ENCODE measurements at regions not wholly inside any gene's neighbourhood (a gene's known extent, or its start where the extent isn't known, plus 50 kb on each side); places are given as distances from the start of the nearest gene placed in this dataset.

- H3K27ac ChIP-seq (ENCODE audit: extremely low read depth, low read depth, low read length), result no peak overlapping the region
- ChIA-PET CTCF (no interaction called here), POLR2A (no interaction called here)
- H3K4me1 ChIP-seq (ENCODE audit: control insufficient read depth, insufficient read depth, low read length), result no peaks in the 10 kb centered on the region
- no peaks in the 10 kb centered on the region for H3K9me3 ChIP-seq (ENCODE audit: control insufficient read depth, insufficient read depth, low read depth, low read length)
- no peak for TF ChIP-seq ZNF133 (tag by site-specific recombination; IDR thresholded peaks at IDR 0.05)
- TF ChIP-seq ZNF610 (tag by site-specific recombination; IDR thresholded peaks at IDR 0.05; ENCODE audit: borderline replicate concordance), result no peak
- TF ChIP-seq ZNF394 (tag by site-specific recombination; IDR thresholded peaks at IDR 0.05; ENCODE audit: borderline replicate concordance), result no peak
- no peak for TF ChIP-seq ZNF580 (tag by site-specific recombination; IDR thresholded peaks at IDR 0.05)
- no peak for TF ChIP-seq HOXD13 (CRISPR knock-in tag; IDR thresholded peaks at IDR 0.05; ENCODE audit: borderline replicate concordance)
- no peak for TF ChIP-seq ZNF112 (tag by site-specific recombination; IDR thresholded peaks at IDR 0.05)
- no peaks in the 10 kb centered on the region for H3K36me3 ChIP-seq (ENCODE audit: control insufficient read depth in 2 of 2, insufficient read depth in 1 of 2, low read length in 2 of 2)
- H3K4me3 ChIP-seq (ENCODE audit: low read depth, low read length), result no peak overlapping the region
These were observed 586.9 kb downstream of the TMA16 start for GRCh38 chr4:164081371-164081770.

GRCh38 chr4:164081801-164082200, 587.3 kb downstream of the TMA16 start:
- Histone ChIP-seq H3K27ac (ENCODE audit: extremely low read depth, low read depth, low read length) (no peak overlapping the region), H3K36me3 (ENCODE audit: control insufficient read depth in 2 of 2, insufficient read depth in 1 of 2, low read length in 2 of 2) (no peaks in the 10 kb centered on the region), H3K4me3 (ENCODE audit: low read depth, low read length) (no peak overlapping the region), H3K9me3 (ENCODE audit: control insufficient read depth, insufficient read depth, low read depth, low read length) (no peaks in the 10 kb centered on the region), H3K4me1 (ENCODE audit: control insufficient read depth, insufficient read depth, low read length) (no peaks in the 10 kb centered on the region)
- POLR2A ChIA-PET, result no interaction called here
- TF ChIP-seq ZNF785 (tag by site-specific recombination; IDR thresholded peaks at IDR 0.05) (no peak), ZNF645 (tag by site-specific recombination; IDR thresholded peaks at IDR 0.05) (no peak)
- CTCF ChIA-PET, result no interaction called here

GRCh38 chr4:164087733-164088132, 593.2 kb downstream of the TMA16 start:
- TF ChIP-seq ZNF274 (IDR thresholded peaks at IDR 0.05; ENCODE audit: low read length) (no peak), ZNF274 (tag by site-specific recombination; IDR thresholded peaks at IDR 0.05; ENCODE audit: borderline replicate concordance) (no peak), ZNF529 (tag by site-specific recombination; IDR thresholded peaks at IDR 0.05; ENCODE audit: insufficient replicate concordance) (no peak), ZNF391 (tag by site-specific recombination; IDR thresholded peaks at IDR 0.05; ENCODE audit: borderline replicate concordance, low read depth) (no peak), ZNF549 (tag by site-specific recombination; IDR thresholded peaks at IDR 0.05) (no peak), PRDM1 (tag by site-specific recombination; IDR thresholded peaks at IDR 0.05) (no peak)
- Histone ChIP-seq H3K4me1 (ENCODE audit: control insufficient read depth, insufficient read depth, low read length) (no peaks in the 10 kb centered on the region), H3K36me3 (ENCODE audit: control insufficient read depth in 2 of 2, insufficient read depth in 1 of 2, low read length in 2 of 2) (no peaks in the 10 kb centered on the region), H3K27ac (ENCODE audit: extremely low read depth, low read depth, low read length) (no peak overlapping the region), H3K9me3 (ENCODE audit: control insufficient read depth, insufficient read depth, low read depth, low read length) (no peaks in the 10 kb centered on the region), H3K4me3 (ENCODE audit: low read depth, low read length) (no peak overlapping the region)
- POLR2A ChIA-PET, result no interaction called here
- CTCF ChIA-PET, result no interaction called here

- POLR2A ChIA-PET, result no interaction called here
- TF ChIP-seq BCL11A (tag by site-specific recombination; IDR thresholded peaks at IDR 0.05; ENCODE audit: low read depth), result no peak
- TF ChIP-seq ZNF664 (tag by site-specific recombination; IDR thresholded peaks at IDR 0.05), result no peak
- TF ChIP-seq ZNF548 (tag by site-specific recombination; IDR thresholded peaks at IDR 0.05), result no peak
- TF ChIP-seq ZNF510 (tag by site-specific recombination; IDR thresholded peaks at IDR 0.05; ENCODE audit: insufficient replicate concordance), result no peak
- TF ChIP-seq ZNF223 (tag by site-specific recombination; IDR thresholded peaks at IDR 0.05), result no peak
- no peak for TF ChIP-seq ZNF48 (tag by site-specific recombination; IDR thresholded peaks at IDR 0.05)
- no peak for TF ChIP-seq MYNN (tag by site-specific recombination; IDR thresholded peaks at IDR 0.05; ENCODE audit: borderline replicate concordance)
- no peak for TF ChIP-seq ZNF350 (tag by site-specific recombination; IDR thresholded peaks at IDR 0.05)
- no peak for TF ChIP-seq PATZ1 (tag by site-specific recombination; IDR thresholded peaks at IDR 0.05)
- no peak for TF ChIP-seq ZNF843 (tag by site-specific recombination; IDR thresholded peaks at IDR 0.05)
- TF ChIP-seq ZNF426 (tag by site-specific recombination; IDR thresholded peaks at IDR 0.05), result no peak
- H3K9me3 ChIP-seq (ENCODE audit: control insufficient read depth, insufficient read depth, low read depth, low read length), result no peaks in the 10 kb centered on the region
- no peak overlapping the region for H3K4me3 ChIP-seq (ENCODE audit: low read depth, low read length)
- no peak overlapping the region for H3K27ac ChIP-seq (ENCODE audit: extremely low read depth, low read depth, low read length)
- CTCF ChIA-PET, result no interaction called here
- no peaks in the 10 kb centered on the region for H3K4me1 ChIP-seq (ENCODE audit: control insufficient read depth, insufficient read depth, low read length)
- no peaks in the 10 kb centered on the region for H3K36me3 ChIP-seq (ENCODE audit: control insufficient read depth in 2 of 2, insufficient read depth in 1 of 2, low read length in 2 of 2)
These were observed 601.0 kb downstream of the TMA16 start for GRCh38 chr4:164095313-164096110.
